K562 (cell line): ENCODE measurements at regions not wholly inside any gene's neighbourhood (a gene's known extent, or its start where the extent isn't known, plus 50 kb on each side); places are given as distances from the start of the nearest gene placed in this dataset.

Experiments
- ARID1B ChIP-seq: fragments of 450-650 bp; IDR thresholded peaks from 2 replicates; pipeline ENCODE4 v1.6.1; 2016; ENCODE audit warnings: antibody characterized with exemption, mild to moderate bottlenecking, inconsistent platforms
- CBX3 ChIP-seq, 2 experiments: IDR thresholded peaks; 1 replicate in 1 of 2; 2 replicates in 1 of 2; pipeline ENCODE4 v1.6.1; 2012; ENCODE audit warnings: inconsistent platforms in 2 of 2, low read length in 2 of 2, borderline replicate concordance in 1 of 2, control low read depth in 1 of 2
- CCNT2 ChIP-seq: IDR thresholded peaks from 2 replicates; pipeline ENCODE4 v1.6.1; 2011; ENCODE audit warnings: borderline replicate concordance, low read depth, mild to moderate bottlenecking, moderate library complexity, mixed read lengths, low read length; ENCODE audit not compliant: insufficient read length; ENCODE audit errors: extremely low read depth
- CTCF ChIP-seq, 3 experiments: IDR thresholded peaks in 2 of 3; conservative IDR thresholded peaks in 1 of 3; 2 replicates each; pipeline ENCODE4 v1.5.1; 2011 to 2012; ENCODE audit warnings: low read length in 3 of 3, mild to moderate bottlenecking in 3 of 3, control low read depth in 2 of 3, improper control_type of control experiment in 1 of 3, inconsistent platforms in 1 of 3, low read depth in 1 of 3, mixed read lengths in 1 of 3, moderate library complexity in 1 of 3; ENCODE audit not compliant: insufficient read depth in 2 of 3
- FIP1L1 ChIP-seq: fragments of 200-400 bp; formaldehyde crosslinking; IDR thresholded peaks from 2 replicates; pipeline ENCODE4 v1.6.1; 2018; ENCODE audit warnings: mild to moderate bottlenecking, low read depth, low read length; ENCODE audit not compliant: poor library complexity, severe bottlenecking
- HINFP ChIP-seq: fragments of 450-650 bp; conservative IDR thresholded peaks from 2 replicates; pipeline ENCODE4 v1.6.1; 2016; ENCODE audit warnings: missing genetic modification characterization, low read depth, mild to moderate bottlenecking, control low read depth, missing compliant biosample characterization
- HSF4 ChIP-seq: fragments of 250-450 bp; sonication (Bioruptor Pico); IDR thresholded peaks from 2 replicates; pipeline ENCODE4 v2.1.2; 2022; ENCODE audit warnings: mild to moderate bottlenecking, moderate library complexity, borderline replicate concordance
- PKNOX1 ChIP-seq: fragments of 450-650 bp; IDR thresholded peaks from 2 replicates; pipeline ENCODE4 v1.6.1; 2016
- THRB ChIP-seq: fragments of 450-650 bp; formaldehyde crosslinking; conservative IDR thresholded peaks from 2 replicates; pipeline ENCODE4 v1.4.0; 2022; ENCODE audit warnings: mild to moderate bottlenecking, missing genetic modification characterization
- ZBTB17 ChIP-seq: fragments of 450-650 bp; formaldehyde crosslinking; IDR thresholded peaks from 2 replicates; pipeline ENCODE4 v1.4.0; 2020; ENCODE audit warnings: mild to moderate bottlenecking
- ZNF347 ChIP-seq: fragments of 450-650 bp; formaldehyde crosslinking; IDR thresholded peaks from 2 replicates; pipeline ENCODE4 v1.4.0; 2020; ENCODE audit warnings: low read depth, mild to moderate bottlenecking, moderate library complexity

GRCh38 chr14:73773441-73774240, 59.5 kb upstream of the PNMA1 start (continued):
- no peak for TF ChIP-seq THRB (CRISPR knock-in tag)
- TF ChIP-seq HINFP (tag): no peak
- no peak for TF ChIP-seq HSF4 (CRISPR knock-in tag)
- TF ChIP-seq FIP1L1: no peak
- no peak for TF ChIP-seq CCNT2
- TF ChIP-seq ZBTB17 (CRISPR knock-in tag): no peak
- no peak for TF ChIP-seq ZNF347 (CRISPR knock-in tag)
- peak; percentile 84 for TF ChIP-seq PKNOX1
- no peak for TF ChIP-seq CBX3 (IDR thresholded peaks at IDR 0.05; ENCODE audit: borderline replicate concordance in 1 of 2, low read length in 2 of 2)
- TF ChIP-seq CTCF (IDR thresholded peaks at IDR 0.05 in 2 of 3, conservative IDR thresholded peaks at IDR 0.05 in 1 of 3; ENCODE audit: insufficient read depth in 2 of 3, low read depth in 1 of 3, low read length in 3 of 3): no peak
- TF ChIP-seq ARID1B: peak; percentile 23; the same call in 1 of the 2 replicates
